Liver (tissue), 3 donors: ENCODE measurements at regions not wholly inside any gene's neighbourhood (a gene's known extent, or its start where the extent isn't known, plus 50 kb on each side); places are given as distances from the start of the nearest gene placed in this dataset.

Source experiments
- EGR1 ChIP-seq, 2 donors: IDR thresholded peaks; 2 replicates each; pipeline ENCODE4 v1.6.1; 2016 to 2018; ENCODE audit warnings: antibody characterized with exemption in 2 of 2, low read depth in 2 of 2
- FOXA1 ChIP-seq: IDR thresholded peaks from 2 replicates; pipeline ENCODE4 v1.6.1; 2016; ENCODE audit warnings: antibody characterized with exemption
- JUND ChIP-seq, 2 donors: IDR thresholded peaks; 2 replicates each; pipeline ENCODE4 v1.6.1; 2016; ENCODE audit warnings: antibody characterized with exemption in 2 of 2
- MAX ChIP-seq: IDR thresholded peaks from 2 replicates; pipeline ENCODE4 v1.6.1; 2016; ENCODE audit warnings: antibody characterized with exemption
- RAD21 ChIP-seq, 2 donors: IDR thresholded peaks; 2 replicates each; pipeline ENCODE4 v1.6.1; 2016; ENCODE audit warnings: antibody characterized with exemption in 2 of 2, mild to moderate bottlenecking in 2 of 2
- RXRA ChIP-seq, 2 donors: IDR thresholded peaks; 2 replicates each; pipeline ENCODE4 v1.6.1; 2017 to 2018; ENCODE audit warnings: antibody characterized with exemption in 2 of 2, mild to moderate bottlenecking in 1 of 2
- SP1 ChIP-seq: IDR thresholded peaks from 2 replicates; pipeline ENCODE4 v1.6.1; 2018; ENCODE audit warnings: antibody characterized with exemption, mild to moderate bottlenecking
- TAF1 ChIP-seq: conservative IDR thresholded peaks from 2 replicates; pipeline ENCODE4 v1.6.1; 2016; ENCODE audit warnings: antibody characterized with exemption, mild to moderate bottlenecking
- YY1 ChIP-seq: IDR thresholded peaks from 2 replicates; pipeline ENCODE4 v1.6.1; 2016; ENCODE audit warnings: antibody characterized with exemption, mild to moderate bottlenecking
- TF ChIP-seq, protein P1 (sequence below): IDR thresholded peaks from 2 replicates; pipeline ENCODE4 v1.6.1; 2016; ENCODE audit warnings: antibody characterized with exemption
- TF ChIP-seq, protein P2 (sequence below): IDR thresholded peaks from 2 replicates; pipeline ENCODE4 v1.6.1; 2016; ENCODE audit warnings: antibody characterized with exemption, mild to moderate bottlenecking
- TF ChIP-seq, protein P3 (sequence below): fragments of 150-350 bp; IDR thresholded peaks from 2 replicates; pipeline ENCODE4 v1.5.1; 2017; ENCODE audit warnings: improper control_type of control experiment, low read depth, low read length; ENCODE audit not compliant: missing input control
- TF ChIP-seq, protein P4 (sequence below): IDR thresholded peaks from 2 replicates; pipeline ENCODE4 v1.6.1; 2016; ENCODE audit warnings: antibody characterized with exemption
- donor health status: healthy.
- donor health status: healthy.

GRCh38 chr2:64202206-64202845 lies 58.1 kb upstream of the PELI1 start:
- TF ChIP-seq, protein P1, sequence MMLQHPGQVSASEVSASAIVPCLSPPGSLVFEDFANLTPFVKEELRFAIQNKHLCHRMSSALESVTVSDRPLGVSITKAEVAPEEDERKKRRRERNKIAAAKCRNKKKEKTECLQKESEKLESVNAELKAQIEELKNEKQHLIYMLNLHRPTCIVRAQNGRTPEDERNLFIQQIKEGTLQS, result no peak
- TF ChIP-seq, protein P2, sequence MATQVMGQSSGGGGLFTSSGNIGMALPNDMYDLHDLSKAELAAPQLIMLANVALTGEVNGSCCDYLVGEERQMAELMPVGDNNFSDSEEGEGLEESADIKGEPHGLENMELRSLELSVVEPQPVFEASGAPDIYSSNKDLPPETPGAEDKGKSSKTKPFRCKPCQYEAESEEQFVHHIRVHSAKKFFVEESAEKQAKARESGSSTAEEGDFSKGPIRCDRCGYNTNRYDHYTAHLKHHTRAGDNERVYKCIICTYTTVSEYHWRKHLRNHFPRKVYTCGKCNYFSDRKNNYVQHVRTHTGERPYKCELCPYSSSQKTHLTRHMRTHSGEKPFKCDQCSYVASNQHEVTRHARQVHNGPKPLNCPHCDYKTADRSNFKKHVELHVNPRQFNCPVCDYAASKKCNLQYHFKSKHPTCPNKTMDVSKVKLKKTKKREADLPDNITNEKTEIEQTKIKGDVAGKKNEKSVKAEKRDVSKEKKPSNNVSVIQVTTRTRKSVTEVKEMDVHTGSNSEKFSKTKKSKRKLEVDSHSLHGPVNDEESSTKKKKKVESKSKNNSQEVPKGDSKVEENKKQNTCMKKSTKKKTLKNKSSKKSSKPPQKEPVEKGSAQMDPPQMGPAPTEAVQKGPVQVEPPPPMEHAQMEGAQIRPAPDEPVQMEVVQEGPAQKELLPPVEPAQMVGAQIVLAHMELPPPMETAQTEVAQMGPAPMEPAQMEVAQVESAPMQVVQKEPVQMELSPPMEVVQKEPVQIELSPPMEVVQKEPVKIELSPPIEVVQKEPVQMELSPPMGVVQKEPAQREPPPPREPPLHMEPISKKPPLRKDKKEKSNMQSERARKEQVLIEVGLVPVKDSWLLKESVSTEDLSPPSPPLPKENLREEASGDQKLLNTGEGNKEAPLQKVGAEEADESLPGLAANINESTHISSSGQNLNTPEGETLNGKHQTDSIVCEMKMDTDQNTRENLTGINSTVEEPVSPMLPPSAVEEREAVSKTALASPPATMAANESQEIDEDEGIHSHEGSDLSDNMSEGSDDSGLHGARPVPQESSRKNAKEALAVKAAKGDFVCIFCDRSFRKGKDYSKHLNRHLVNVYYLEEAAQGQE, result no peak
- TF ChIP-seq TAF1 (no peak), RAD21 (IDR thresholded peaks at IDR 0.05) (no peak), YY1 (no peak), JUND (IDR thresholded peaks at IDR 0.05) (no peak), EGR1 (IDR thresholded peaks at IDR 0.05; ENCODE audit: low read depth in 2 of 2) (no peak), RXRA (IDR thresholded peaks at IDR 0.05) (no peak), MAX (no peak), SP1 (no peak), FOXA1 (no peak)
- TF ChIP-seq, protein P3, sequence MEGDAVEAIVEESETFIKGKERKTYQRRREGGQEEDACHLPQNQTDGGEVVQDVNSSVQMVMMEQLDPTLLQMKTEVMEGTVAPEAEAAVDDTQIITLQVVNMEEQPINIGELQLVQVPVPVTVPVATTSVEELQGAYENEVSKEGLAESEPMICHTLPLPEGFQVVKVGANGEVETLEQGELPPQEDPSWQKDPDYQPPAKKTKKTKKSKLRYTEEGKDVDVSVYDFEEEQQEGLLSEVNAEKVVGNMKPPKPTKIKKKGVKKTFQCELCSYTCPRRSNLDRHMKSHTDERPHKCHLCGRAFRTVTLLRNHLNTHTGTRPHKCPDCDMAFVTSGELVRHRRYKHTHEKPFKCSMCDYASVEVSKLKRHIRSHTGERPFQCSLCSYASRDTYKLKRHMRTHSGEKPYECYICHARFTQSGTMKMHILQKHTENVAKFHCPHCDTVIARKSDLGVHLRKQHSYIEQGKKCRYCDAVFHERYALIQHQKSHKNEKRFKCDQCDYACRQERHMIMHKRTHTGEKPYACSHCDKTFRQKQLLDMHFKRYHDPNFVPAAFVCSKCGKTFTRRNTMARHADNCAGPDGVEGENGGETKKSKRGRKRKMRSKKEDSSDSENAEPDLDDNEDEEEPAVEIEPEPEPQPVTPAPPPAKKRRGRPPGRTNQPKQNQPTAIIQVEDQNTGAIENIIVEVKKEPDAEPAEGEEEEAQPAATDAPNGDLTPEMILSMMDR, result no peak
- TF ChIP-seq, protein P4, sequence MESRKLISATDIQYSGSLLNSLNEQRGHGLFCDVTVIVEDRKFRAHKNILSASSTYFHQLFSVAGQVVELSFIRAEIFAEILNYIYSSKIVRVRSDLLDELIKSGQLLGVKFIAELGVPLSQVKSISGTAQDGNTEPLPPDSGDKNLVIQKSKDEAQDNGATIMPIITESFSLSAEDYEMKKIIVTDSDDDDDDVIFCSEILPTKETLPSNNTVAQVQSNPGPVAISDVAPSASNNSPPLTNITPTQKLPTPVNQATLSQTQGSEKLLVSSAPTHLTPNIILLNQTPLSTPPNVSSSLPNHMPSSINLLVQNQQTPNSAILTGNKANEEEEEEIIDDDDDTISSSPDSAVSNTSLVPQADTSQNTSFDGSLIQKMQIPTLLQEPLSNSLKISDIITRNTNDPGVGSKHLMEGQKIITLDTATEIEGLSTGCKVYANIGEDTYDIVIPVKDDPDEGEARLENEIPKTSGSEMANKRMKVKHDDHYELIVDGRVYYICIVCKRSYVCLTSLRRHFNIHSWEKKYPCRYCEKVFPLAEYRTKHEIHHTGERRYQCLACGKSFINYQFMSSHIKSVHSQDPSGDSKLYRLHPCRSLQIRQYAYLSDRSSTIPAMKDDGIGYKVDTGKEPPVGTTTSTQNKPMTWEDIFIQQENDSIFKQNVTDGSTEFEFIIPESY, result no peak
